Osteoblast (primary cell): ENCODE measurements at regions not wholly inside any gene's neighbourhood (a gene's known extent, or its start where the extent isn't known, plus 50 kb on each side); places are given as distances from the start of the nearest gene placed in this dataset.

Experiments used
- DNase-seq: peaks from one replicate; pipeline ENCODE4 v3.0.0; 2011; ENCODE audit warnings: low spot score, mixed read lengths; ENCODE audit not compliant: insufficient read length; ENCODE audit errors: missing footprints
- H2AFZ ChIP-seq: 2 replicates; pipeline ENCODE4 v1.6.0; 2011; ENCODE audit warnings: mild to moderate bottlenecking, low read length
- H3K27ac ChIP-seq: 2 replicates; pipeline ENCODE4 v1.5.1; 2011; ENCODE audit warnings: mild to moderate bottlenecking, low read depth, low read length, moderate library complexity
- H3K27me3 ChIP-seq: 2 replicates; pipeline ENCODE4 v1.6.0; 2012; ENCODE audit warnings: mild to moderate bottlenecking, control low read depth, inconsistent platforms, low read length, moderate library complexity; ENCODE audit not compliant: insufficient read depth
- H3K36me3 ChIP-seq: 2 replicates; pipeline ENCODE4 v1.5.1; 2011; ENCODE audit warnings: mild to moderate bottlenecking, low read length, control low read depth, moderate library complexity; ENCODE audit not compliant: insufficient read depth
- H3K4me1 ChIP-seq: 2 replicates; pipeline ENCODE4 v1.5.1; 2011; ENCODE audit warnings: mild to moderate bottlenecking, low read length, control low read depth, moderate library complexity; ENCODE audit not compliant: insufficient read depth
- H3K4me2 ChIP-seq: 2 replicates; pipeline ENCODE4 v1.6.0; 2011; ENCODE audit warnings: mild to moderate bottlenecking, low read length; ENCODE audit not compliant: insufficient read depth
- H3K4me3 ChIP-seq: fragments of 200-600 bp; sonication (generic); 3 replicates; pipeline ENCODE4 v1.5.1; 2012; ENCODE audit warnings: mild to moderate bottlenecking, low read length, inconsistent platforms; ENCODE audit not compliant: insufficient read depth
- H3K79me2 ChIP-seq: 2 replicates; pipeline ENCODE4 v1.6.0; 2012; ENCODE audit warnings: mild to moderate bottlenecking, low read length, control low read depth, inconsistent platforms; ENCODE audit not compliant: insufficient read depth
- H3K9me3 ChIP-seq: 2 replicates; pipeline ENCODE4 v1.5.1; 2011; ENCODE audit warnings: low read depth, low read length, control low read depth
- H4K20me1 ChIP-seq: 2 replicates; pipeline ENCODE4 v1.6.0; 2012; ENCODE audit warnings: mild to moderate bottlenecking, low read length, control low read depth; ENCODE audit not compliant: insufficient read depth
- TF ChIP-seq, protein P1 (sequence below): IDR thresholded peaks from 2 replicates; pipeline ENCODE4 v1.5.1; 2011; ENCODE audit warnings: mild to moderate bottlenecking, low read depth, low read length, moderate library complexity; ENCODE audit errors: extremely low read depth

DNA sequence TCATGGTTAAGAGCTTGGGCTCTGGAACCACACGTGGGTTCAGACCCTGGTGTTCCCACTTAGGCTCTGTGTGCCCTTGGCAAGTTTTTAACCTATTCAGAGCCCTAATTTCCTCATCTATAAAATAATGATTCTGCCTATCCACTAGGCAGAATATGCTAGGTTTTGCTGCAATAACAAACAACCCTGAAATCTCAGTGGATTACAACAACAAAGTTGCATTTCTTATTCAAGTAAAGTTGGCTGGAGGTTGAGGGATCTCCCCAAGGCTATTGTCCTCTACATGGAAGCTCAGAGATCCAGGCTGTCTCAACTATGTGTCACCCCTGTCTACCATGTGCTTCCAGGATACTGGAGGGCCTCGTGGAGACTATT, 275.4 kb upstream of the SIX2 start:
- Histone ChIP-seq H3K4me1 (peaks cover 34% of the 10 kb centered on the region), H3K9me3 (no peaks in the 10 kb centered on the region), H3K4me3 (no peak overlapping the region), H3K36me3 (no peaks in the 10 kb centered on the region), H2AFZ (no peak overlapping the region), H3K4me2 (no peak overlapping the region), H3K79me2 (no peaks in the 10 kb centered on the region), H4K20me1 (no peaks in the 10 kb centered on the region), H3K27ac (peak overlapping the region; percentile 76), H3K27me3 (no peaks in the 10 kb centered on the region)
- DNase-seq: no peak
- TF ChIP-seq, protein P1, sequence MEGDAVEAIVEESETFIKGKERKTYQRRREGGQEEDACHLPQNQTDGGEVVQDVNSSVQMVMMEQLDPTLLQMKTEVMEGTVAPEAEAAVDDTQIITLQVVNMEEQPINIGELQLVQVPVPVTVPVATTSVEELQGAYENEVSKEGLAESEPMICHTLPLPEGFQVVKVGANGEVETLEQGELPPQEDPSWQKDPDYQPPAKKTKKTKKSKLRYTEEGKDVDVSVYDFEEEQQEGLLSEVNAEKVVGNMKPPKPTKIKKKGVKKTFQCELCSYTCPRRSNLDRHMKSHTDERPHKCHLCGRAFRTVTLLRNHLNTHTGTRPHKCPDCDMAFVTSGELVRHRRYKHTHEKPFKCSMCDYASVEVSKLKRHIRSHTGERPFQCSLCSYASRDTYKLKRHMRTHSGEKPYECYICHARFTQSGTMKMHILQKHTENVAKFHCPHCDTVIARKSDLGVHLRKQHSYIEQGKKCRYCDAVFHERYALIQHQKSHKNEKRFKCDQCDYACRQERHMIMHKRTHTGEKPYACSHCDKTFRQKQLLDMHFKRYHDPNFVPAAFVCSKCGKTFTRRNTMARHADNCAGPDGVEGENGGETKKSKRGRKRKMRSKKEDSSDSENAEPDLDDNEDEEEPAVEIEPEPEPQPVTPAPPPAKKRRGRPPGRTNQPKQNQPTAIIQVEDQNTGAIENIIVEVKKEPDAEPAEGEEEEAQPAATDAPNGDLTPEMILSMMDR: no peak

DNA sequence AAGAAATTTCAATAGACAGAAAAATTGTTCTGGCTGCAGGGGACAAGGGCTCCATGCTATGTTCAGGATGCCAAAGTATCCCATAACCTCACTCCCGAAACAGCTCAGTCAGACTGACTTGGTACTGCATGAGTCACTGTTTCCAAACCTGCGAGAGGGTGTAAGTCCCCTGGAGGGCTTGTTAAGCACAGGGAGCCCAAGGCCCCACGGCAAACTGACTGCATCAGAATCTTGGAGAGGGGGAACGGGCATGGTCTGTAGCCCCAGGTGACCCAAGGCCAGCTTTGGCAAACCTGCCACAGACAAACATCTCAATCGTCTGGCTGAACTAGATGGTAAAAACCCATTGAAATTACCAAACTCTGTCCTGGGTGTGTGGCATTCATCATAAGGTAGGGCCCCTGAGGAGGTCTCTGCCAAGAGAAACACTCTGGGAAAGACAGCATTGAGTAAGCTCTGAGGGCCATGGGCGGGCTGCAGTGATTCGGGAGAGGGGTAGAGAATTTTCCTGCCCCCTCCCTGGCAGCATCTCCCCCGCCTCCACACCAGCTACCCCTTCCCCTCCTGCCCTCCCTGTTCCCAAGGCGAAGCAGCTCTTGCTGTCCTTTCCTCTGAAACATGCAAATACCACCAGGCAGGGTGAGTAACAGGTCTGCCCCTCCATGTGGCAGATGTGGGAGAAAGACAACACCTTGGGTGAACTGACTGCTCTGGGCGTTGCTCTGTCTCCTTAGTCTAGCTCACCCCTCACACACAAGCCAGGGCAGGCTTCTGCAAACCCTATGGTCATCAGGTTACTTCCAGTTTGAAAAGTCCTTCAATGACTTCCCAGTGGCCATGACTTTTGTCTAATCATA, 274.7 kb upstream of the SIX2 start:
- TF ChIP-seq, protein P1: no peak
- Histone ChIP-seq H2AFZ (peak overlapping the region; percentile 58), H3K27me3 (no peaks in the 10 kb centered on the region), H4K20me1 (no peaks in the 10 kb centered on the region), H3K4me3 (no peak overlapping the region), H3K27ac (peak overlapping the region; percentile 76), H3K4me1 (peaks cover 34% of the 10 kb centered on the region), H3K4me2 (peak overlapping the region; percentile 44), H3K79me2 (no peaks in the 10 kb centered on the region), H3K36me3 (no peaks in the 10 kb centered on the region), H3K9me3 (no peaks in the 10 kb centered on the region)
- peak; percentile 88 for DNase-seq

DNA sequence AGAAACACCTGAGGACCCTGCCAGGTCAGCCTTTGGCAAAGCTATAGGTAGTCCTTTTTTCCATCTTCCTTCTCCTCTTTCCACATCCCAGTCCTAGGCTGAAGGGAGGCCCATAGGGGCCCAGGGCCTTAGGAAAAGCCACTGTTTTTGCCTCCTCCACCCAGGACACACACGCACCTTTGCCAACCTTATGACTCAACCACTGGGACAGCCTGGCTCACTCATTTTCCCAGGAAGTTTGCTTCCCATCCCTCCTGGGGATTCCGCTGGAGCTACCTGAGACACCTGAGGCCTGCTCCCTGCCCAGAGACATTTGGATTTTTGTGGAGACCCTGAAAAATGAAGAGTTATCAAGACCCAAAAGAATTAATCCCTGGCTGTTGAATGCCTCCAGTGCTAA, 273.4 kb upstream of the SIX2 start:
- H3K4me3 ChIP-seq: no peak overlapping the region
- TF ChIP-seq, protein P1: no peak
- DNase-seq: no peak
- H3K27ac ChIP-seq: peak overlapping the region; percentile 76
- no peaks in the 10 kb centered on the region for H3K79me2 ChIP-seq
- no peak overlapping the region for H2AFZ ChIP-seq
- H3K27me3 ChIP-seq: no peaks in the 10 kb centered on the region
- peaks cover 39% of the 10 kb centered on the region for H3K4me1 ChIP-seq
- no peaks in the 10 kb centered on the region for H4K20me1 ChIP-seq
- H3K4me2 ChIP-seq: no peak overlapping the region
- H3K9me3 ChIP-seq: no peaks in the 10 kb centered on the region
- no peaks in the 10 kb centered on the region for H3K36me3 ChIP-seq

DNA sequence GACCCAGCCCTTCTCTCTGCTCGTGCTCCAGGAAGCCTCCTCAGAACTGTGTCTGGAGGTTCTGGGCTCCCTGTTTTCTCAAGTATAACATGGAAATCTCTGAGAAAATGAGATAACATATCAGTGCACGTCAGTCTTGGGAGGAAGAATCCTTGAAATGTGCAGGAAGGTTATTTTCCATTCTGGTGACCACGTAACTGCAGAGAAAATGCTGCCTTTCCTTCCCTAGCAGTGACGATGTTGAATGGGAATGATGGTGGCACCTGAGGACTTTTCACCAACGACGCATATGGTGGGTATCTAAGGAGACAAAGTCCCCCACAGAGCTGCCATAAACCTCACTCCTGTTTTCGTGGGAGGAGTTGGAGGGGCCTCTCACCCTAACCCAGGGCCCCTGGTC, 272.1 kb upstream of the SIX2 start:
- Histone ChIP-seq H3K79me2 (no peaks in the 10 kb centered on the region), H3K4me1 (peaks cover 46% of the 10 kb centered on the region), H4K20me1 (no peaks in the 10 kb centered on the region), H3K9me3 (no peaks in the 10 kb centered on the region), H3K4me3 (no peak overlapping the region), H3K4me2 (no peak overlapping the region), H3K27me3 (no peaks in the 10 kb centered on the region), H2AFZ (no peak overlapping the region), H3K36me3 (no peaks in the 10 kb centered on the region), H3K27ac (no peak overlapping the region)
- TF ChIP-seq, protein P1: no peak
- DNase-seq: no peak
